ENCODE measurements at regions not wholly inside any gene's neighbourhood (a gene's known extent, or its start where the extent isn't known, plus 50 kb on each side); places are given as distances from the start of the nearest gene placed in this dataset.
A peak's percentile ranks its signal among the peaks of the same experiment; 100 is the strongest.

DNA sequence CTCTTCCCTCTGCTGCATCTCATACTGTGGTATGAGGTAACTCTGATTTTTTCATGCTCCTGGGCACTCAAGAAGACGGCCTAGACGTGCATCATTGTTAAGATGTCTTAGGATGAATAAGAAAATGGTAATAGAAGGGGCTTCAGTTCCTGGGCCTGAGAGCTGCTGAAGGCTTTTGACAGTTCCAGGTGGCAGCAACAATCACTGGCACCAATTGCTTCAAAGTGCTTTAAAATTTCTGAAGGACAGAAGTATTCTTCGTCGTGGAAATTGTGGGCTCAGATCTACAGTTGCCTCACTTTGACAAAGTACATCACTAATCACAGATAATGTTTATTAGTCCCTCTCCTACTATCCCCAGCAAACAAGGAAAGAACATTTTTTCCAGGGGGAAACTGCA lies 536.6 kb upstream of the CAMK1G start:
- DNase-seq, result no peak

DNA sequence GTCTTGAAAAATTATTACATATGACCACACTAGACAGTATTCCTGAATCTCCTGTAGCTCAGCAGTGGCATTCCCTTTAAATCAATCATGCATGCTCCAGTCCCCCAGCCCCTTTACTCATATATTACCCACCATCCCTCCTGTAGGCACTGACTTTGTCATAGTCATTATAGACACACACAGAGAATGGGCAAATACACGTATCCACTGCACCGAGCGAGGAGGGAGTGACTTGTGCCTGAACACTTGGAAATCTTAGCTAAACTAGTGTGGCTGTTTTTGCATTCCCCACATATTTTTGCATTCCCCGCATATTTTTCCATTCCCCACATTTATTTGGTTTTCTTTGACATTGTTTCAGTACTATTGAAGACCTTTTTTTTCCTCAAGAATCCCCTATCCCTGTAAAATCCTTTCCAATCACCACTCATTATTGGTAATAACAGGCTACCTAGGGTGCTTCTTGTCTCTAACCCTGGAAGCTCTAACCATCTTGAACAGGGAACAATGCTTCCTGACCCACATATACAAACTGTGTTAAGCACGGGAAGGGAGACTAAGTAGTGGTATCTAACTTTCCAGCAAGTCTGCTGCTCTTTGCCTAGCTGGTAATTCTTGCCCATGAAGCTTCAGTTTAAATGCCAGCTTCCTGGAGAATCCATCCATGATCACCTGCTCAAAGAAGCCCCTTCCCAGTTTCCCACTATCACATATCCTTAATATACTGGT lies 534.4 kb upstream of the CAMK1G start:
- no peak for DNase-seq

DNA sequence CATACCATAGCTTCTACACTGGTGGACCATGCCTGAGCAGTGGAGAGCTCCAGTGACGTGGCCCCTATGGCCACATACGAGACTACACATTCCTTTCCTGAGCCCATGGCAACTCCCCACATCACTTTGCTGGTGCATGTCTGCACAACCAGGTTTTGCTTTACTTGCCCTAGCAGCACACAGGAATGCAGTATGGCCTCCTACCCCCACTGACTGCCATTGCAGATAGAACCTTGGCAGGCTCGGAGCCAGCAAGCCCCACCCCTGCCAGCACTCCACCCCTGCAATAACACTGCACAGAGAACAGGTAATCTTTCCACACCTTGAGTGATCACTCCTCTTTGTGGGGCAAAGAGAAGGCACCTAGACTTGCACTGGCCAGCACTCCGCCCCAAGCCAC lies 531.9 kb upstream of the CAMK1G start:
- DNase-seq, result no peak

DNA sequence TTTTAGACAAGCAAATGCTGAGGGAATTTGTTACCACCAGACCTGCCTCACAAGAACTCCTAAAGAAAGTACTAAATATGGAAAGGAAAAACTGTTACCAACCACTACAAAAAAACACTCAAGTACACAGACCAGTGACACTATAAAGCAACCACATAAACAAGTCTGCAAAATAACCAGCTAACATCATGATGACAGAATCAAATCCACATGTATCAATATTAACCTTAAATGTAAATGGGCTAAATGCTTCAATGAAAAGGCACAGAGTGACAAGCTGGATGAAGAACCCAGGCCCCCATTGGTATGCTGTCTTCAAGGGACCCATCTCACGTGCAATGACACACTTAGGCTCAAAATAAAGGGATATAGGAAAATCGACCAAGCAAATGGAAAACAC lies 529.9 kb upstream of the CAMK1G start:
- no peak for DNase-seq

DNA sequence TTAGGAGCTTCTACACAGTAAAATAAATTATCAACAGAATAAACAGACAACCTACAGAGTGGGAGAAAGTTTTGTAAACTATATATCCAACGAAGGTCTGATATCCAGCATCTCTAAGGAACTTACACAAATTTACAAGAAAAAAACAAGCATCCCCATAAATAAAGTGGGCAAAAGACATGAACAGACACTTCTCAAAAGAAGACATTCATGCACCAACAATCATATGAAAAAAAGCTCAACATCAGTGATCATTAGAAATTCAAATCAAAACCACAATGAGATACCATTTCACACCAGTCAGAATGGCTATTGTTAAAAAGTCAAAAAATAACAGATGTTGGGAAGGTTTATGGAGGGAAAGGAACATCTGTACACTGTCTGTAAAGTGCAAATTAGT lies 526.4 kb upstream of the CAMK1G start:
- DNase-seq, result no peak

DNA sequence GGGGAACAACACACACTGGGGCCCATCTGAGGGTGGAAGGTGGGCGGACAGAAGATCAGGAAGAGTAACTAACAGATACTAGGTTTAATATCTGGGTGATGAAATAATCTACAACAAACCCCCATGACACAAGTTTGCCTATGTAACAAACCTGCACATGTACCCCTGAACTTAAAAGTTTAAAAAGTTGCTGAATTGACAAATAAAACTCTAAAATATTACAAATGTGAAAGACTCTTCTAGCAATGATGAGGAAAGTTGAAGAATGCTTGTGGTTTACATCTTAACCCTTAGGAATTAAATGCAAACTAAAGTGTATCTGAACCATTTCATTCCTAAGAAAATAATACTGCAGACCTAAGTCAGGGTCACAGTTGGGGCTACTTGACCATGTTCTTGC lies 525.6 kb upstream of the CAMK1G start:
- no peak for DNase-seq

DNA sequence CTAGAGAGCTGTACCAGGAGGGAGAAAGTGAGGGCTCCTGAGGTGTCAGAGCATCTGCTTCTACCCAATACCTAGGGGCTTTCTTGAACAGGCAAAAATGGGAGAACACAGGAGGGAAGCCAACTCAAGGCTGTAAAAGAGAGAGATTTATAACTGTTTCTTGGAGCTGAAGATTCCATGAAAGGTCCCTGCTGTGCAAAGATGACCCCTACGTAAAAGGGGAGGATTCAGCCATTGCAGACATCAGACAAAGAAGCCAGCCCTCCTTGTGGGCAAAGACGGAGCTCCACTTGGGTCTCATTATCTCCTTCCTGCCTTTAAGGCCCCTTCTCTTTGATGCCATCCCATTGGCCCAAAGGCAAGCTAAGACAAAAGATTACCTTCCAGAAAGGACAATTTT lies 524.1 kb upstream of the CAMK1G start:
- DNase-seq, result no peak

DNA sequence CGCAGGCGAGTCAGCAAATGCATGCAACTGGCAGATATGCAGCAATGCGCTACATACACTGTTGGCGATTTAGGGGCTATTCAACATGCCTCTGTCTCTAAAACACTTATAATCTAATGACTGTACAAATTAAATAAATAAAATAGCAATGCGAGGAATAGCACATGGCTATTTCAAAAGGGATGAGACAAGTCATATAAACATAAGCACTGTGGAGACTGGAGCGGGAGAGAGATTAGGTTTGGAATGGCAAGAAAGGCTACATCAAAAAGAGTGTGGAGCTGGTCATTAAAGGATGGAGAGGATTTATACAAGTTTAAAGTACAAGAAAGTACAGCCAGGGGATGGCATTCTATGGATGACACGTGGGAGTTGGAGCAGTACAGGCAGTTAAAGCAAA lies 523.5 kb upstream of the CAMK1G start:
- DNase-seq, result no peak

DNA sequence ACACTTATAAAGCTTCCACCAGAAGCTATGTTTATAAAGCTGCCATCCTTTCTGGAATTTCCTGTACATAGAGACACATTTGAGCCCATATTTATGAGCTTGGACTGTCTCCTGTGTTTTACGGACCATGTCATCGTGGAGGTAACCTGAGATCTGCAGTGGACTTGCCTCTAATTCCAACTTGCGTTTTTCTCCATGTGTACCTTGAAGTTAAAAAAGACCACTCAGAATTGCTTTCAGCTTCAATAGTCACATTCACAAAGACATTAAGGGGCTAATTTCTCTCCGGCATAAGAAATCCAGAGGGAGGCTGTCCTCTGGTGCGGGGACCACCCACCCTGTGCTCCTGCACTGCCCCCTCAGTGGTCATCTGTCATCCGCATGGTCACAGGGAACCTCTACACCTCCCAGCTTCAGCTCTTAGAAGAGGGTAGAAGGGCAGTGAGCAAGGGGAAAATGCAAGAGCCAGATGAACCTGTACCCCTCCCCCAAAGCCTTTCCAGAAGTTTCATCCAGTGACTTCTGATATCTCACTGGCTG lies 521.4 kb upstream of the CAMK1G start:
- DNase-seq, result no peak

DNA sequence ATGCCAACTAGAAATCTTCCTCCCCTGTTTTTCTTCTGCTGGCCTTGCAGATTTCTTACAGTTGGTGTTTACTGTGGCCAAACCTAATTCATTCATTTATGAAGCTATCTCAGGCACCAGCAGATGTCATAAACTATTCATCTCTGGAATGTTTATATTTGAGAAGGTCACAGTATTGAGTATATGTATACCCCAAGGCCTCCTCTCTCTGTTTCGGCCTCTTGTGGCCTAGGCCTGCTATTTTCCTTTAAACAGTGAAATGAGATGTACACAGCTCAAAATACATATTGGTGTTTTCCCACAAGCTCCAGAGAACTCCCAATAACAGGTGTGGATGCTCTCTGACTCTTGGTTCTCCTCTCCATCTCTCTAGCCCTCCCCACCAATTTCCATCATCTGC lies 520.7 kb upstream of the CAMK1G start:
- no peak for DNase-seq

DNA sequence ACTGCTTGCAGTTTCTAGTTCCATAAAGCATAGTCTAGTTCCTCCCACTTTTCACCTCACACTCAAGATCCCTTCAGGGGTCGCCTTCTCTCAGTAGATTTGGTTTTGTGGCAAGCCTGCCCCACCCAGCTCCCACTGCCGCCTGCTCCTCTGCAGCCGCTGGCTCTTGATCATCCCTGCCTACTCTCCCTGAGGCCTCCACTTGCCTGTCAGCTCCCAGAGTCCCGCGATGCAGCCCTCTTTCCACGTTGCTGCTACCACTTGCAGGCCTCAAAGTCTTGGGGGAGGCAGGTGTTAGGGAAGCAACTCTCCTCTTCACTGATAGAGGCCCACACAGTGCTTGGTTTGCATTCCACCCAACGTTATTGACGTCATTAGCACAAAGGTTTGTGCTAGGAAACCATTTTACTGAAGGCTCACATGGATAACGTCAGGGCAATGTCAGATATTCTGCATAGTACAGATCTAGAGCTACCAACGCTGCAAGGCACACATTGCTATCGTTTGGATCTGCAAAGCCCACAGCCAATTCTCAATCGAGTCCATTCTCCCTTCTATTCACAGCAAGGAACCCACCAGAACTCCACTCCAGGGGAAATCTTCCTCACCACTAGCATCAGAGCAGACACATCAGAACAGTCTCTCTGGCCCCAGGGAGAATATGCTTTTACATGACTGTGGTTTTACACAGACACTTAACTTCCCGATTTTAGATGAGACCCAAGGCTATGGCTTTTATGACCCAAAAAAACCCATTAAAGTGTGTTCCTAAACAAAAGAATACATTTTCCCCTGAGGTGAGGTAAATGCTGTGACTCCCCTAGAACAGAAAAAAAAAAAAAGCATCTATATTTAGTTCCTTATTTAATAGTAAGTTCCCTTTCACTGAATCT lies 519.5 kb upstream of the CAMK1G start:
- no peak for DNase-seq

DNA sequence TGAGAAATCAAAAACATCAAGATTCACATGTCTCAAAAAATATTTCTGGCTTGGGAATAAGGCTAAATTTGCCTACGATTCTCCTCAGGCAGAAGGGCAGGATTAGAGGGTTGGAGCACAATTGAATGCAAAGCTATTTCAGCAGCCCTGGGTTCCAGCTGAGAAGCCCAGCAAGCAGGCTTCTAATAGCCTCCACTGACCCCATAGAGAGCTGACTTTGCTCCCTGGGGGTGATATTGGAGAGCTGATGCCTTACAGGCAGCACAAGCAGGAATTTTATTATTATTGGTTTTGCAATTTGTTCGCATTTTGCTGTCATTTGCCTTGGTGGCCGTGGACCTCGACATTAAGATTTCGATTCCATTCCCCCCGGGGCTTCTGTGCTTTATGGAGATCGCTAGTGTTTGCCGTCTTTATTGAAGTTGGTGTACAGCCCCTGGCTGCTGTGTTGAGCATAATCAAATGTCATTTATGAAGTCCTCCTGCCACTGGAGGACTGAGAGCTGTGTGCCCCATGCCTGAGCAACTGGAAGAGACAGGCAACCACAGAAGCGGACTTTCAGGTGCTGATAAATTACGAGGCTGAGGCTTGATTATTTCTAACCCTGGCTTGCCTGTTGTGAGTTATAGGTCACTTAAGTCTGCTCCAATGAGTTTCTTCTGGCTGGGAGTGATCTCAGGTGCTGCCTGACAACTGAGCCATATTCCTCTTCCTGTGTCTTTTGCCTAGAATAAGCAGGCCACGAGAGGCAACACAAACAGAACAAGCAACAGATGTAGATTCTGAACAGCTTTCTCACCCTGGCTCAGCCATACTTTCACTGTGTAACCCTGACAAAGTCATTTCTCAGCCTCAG lies 518.4 kb upstream of the CAMK1G start:
- DNase-seq, result no peak

DNA sequence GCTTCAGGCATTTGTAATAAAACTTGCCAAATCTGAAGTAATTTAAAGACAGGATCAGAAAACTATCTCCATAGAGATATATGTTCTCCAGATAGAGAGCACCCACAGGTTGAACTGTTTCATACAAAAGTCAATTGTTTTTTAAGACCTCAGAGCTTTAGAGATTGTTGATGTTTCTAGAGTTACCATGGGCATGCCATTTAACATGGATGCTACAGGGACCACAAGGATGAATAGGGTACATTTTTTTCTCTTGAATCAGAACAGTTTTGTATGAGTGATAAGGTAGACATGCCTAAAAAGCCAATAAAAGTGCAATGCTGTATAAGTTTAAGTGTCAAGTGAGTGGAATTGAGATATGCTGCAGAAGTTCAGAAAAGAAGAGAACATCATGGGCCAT lies 511.0 kb upstream of the CAMK1G start:
- no peak for DNase-seq

DNA sequence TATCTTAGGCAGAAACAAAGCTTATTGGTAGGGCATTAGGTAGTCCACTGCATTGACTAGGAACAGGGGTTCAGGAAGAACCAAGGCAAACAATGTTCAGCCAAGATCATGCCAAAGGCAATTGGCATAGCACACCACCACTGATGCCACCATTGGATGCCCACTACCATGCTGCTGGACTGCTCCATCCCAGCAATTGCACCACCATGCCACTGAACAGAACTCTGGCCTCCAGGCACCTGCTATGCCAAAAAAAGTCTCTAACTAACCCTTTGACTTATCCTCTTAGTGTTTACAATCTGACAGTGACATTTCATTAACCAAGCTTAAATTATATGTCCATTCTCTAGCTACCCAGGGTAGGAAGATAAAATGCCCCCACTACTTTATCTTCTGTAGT lies 509.6 kb upstream of the CAMK1G start:
- no peak for DNase-seq

DNA sequence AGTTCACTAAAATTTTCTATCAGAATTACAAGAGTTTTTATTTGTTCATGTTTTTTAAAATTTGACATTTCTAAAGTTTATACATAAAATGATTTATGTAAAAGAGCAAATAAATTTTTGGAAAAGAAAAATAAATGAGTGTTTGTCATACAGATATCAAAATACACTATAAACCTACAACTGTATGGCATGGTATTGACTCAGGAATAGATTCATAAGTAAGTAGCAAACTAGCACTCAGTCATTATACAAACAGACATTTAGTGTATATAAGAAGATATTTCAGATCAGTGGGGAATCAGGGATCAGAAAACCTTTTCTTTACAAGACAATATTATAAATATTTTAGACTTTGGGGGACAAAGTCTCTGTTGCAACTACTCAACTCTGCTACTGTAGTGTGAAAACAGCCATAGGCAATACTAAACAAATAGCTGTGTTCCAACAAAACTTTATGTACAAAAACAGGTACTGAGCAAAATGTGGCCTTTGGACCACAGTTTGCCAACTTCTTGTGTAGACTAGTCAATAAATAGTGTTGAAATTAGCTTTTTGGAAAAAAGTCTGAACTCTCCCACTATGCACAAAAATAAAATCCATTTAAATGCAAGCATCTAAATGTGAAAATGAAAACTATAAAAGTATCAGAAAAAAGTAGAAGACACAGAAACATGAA lies 508.8 kb upstream of the CAMK1G start:
- no peak for DNase-seq

DNA sequence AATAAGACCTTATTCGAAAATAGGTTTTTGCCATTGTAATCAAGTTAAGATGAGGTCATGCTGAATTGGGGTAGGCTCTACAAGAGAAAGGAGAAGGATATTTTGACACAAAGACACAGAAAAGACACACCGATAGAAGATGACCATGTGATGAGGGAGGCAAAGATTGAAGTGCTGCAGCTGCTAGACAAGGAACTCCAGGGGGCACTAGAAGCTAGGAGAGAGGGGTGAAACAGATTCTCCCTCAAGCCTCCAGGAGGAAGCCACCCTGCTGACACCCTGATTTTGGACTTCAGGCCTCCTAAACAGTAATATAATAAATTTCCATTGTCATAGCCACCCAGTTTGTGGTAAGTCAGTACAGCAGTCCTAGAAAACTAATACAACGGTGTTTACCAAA lies 506.8 kb upstream of the CAMK1G start:
- peak; percentile 19 for DNase-seq

DNA sequence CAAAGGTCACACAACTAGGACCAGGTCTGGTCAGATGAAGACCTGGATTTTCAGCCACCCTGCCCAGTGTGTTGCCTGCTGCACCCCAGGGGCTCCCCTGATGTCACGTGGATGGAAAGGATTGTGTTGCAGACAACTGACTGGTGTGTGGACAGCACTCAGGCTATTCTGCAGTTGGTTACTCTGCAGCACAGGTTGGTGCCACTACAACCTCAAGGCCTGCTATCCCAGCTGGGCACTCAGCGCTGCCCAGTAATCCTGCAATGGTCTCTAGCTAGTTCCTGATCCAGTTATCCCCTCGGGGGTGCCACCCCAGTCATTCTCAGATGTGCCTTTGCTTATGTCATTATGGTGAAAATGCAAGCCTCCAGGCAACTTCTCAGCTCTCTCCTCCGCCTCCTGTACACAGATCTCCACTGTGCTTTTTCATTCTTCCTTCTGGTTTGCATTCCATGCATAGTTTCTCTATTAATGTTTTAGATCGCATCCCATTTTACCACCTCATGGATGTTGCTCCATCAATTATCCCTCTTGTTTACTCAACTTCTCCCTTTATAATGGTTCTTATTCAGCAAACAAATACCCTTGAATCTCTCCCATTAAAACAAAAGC lies 503.2 kb upstream of the CAMK1G start:
- DNase-seq, result no peak

DNA sequence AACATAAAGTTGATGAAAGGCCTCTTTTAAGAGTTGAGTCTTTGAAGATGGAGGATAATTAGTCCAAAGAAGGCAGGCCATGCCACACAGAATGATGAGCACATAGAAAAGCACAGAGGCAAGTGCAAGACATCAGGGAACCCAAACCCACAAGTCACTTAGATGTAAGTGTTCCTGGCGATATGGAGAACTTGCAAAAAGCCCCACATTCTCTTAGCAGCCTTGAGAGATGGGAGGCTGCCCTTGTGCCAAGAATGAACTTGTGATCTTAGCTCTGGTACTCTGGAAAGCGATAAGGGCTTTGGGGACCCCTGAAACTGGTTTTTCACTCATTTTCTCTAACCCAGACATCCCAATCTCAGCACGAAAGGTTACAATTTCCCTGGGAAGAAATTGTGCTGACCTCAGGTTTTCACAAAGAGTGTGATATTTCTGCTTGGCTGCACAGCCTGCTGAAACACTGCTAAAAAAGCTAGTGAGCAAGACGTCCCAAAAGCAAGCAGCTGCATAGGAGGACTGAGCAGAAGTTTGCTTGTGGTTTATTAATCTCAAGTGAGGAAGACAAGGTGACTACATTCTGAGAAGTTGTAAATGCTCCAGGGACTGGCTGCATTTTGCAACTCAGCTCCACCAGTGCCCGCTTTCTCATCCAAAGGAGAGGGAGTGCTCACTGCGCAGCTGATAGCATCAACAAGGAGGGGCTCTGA lies 496.9 kb upstream of the CAMK1G start:
- no peak for DNase-seq

DNA sequence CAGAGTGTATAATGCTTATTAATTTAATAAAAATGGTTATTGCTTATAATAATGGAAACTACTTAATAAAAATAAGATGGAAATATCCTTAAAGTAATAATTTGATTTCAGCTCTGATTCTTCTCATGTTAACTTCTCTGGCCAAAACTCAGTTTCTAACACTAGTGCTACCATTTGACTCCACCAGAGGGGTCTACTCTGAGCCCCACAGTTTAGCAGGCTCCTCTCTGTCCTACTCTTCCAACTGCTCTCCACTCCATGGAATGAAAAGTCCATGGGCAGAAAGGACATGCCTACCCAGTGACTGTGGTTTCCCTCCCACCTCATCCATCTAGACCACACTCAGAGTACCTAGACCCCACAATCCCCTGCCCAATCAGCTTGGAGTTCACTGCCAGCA lies 489.1 kb upstream of the CAMK1G start:
- DNase-seq, result no peak

DNA sequence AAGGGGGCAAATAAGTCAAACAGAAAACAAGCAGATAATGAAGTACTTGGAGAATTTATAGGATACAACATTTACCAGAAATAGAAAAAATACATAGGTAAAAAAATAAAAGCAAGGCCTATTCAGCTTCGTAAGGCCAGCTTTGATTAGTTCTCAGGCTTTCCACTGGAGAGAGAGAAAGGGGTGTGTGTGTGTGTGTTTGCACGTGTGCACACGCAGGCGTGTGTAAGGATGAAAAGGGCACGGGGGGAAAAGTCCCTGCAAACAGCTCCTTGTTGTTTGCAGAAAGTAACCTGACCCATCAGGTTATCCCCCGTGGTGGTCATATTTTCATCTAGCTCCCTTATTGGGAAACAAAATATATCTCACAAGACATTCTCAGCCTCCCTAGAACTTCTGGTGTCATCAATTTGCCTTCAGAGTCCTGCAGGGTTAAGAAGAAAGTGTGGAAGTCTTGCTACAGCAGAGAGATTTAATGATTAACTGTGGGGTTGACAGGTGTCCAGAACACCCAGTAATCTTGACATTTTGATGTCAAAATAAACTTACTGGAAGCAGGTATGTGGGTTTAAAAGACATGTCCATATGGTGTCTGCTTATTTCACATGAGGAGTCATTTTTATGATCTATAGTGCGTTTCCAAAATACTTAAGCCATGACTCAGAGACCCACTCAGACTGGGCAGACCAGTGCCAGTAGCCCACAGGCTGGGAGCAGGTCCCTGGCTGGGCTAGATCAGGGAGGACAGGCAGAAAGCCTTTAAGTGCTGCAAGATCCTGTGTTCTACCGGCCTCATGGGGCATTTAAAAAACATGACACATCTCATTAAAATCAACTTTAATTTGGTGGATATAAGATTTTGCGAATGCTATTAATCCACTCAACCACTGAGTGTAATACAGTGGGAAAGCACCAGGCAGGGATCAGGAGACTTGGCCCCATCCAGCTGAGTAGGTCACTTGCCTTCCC lies 487.6 kb upstream of the CAMK1G start:
- DNase-seq, result no peak

All from NCI-H1694 treated with DMSO at 0.1 percent for 48 hours (cell line).